ENCODE measurements at regions not wholly inside any gene's neighbourhood (a gene's known extent, or its start where the extent isn't known, plus 50 kb on each side); places are given as distances from the start of the nearest gene placed in this dataset.

GRCh38 chr15:69861331-69862171 is 236.2 kb downstream of the TLE3 start:
- no peaks in the 10 kb centered on the region for H3K79me2 ChIP-seq (ENCODE audit: control insufficient read depth, insufficient read depth, low read length)
- no peak overlapping the region for H3K27ac ChIP-seq (ENCODE audit: control insufficient read depth, insufficient read depth, low read length)
- H3K27me3 ChIP-seq (ENCODE audit: control insufficient read depth, extremely low read depth, insufficient read depth, low read length) = peaks cover 16% of the 10 kb centered on the region
- no peak overlapping the region for H3K4me3 ChIP-seq (ENCODE audit: control insufficient read depth in 2 of 3, extremely low read depth in 1 of 3, insufficient read depth in 2 of 3, low read depth in 1 of 3, low read length in 3 of 3)
- H4K20me1 ChIP-seq (ENCODE audit: control insufficient read depth, extremely low read depth, insufficient read depth, low read length) = no peaks in the 10 kb centered on the region
- FAIRE-seq (no peak), DNase-seq (ENCODE audit: low read depth, low spot score) (no peak)
- H3K9ac ChIP-seq (ENCODE audit: control insufficient read depth, extremely low read depth, insufficient read depth, low read length) = no peak overlapping the region
- H3K9me1 ChIP-seq (ENCODE audit: control insufficient read depth, extremely low read depth, insufficient read depth, low read length) = no peaks in the 10 kb centered on the region
- dilution Hi-C loops (cut with MboI; ENCODE audit: extremely low pct_ligation_motif_present, low sequenced_read_pairs) = no loop called here
- TF ChIP-seq CTCF (optimal IDR thresholded peaks at IDR 0.05 in 1 of 3, IDR thresholded peaks at IDR 0.05 in 1 of 3, conservative IDR thresholded peaks at IDR 0.05 in 1 of 3; ENCODE audit: extremely low read depth in 1 of 3, insufficient read depth in 2 of 3, low read length in 3 of 3) (no peak), EZH2 (IDR thresholded peaks at IDR 0.05; ENCODE audit: low read length) (no peak)
- H2AFZ ChIP-seq (ENCODE audit: control insufficient read depth, low read length) = no peak overlapping the region
- H3K36me3 ChIP-seq (ENCODE audit: control insufficient read depth in 2 of 2, extremely low read depth in 1 of 2, insufficient read depth in 2 of 2, low read length in 2 of 2) = no peaks in the 10 kb centered on the region
- no peak overlapping the region for H3K4me2 ChIP-seq (ENCODE audit: control insufficient read depth, extremely low read depth, insufficient read depth, low read depth, low read length)
- H3K4me1 ChIP-seq (ENCODE audit: control insufficient read depth, extremely low read depth, insufficient read depth, low read length) = no peaks in the 10 kb centered on the region
- H3K9me3 ChIP-seq (ENCODE audit: control insufficient read depth, low read depth, low read length) = no peaks in the 10 kb centered on the region

DNA sequence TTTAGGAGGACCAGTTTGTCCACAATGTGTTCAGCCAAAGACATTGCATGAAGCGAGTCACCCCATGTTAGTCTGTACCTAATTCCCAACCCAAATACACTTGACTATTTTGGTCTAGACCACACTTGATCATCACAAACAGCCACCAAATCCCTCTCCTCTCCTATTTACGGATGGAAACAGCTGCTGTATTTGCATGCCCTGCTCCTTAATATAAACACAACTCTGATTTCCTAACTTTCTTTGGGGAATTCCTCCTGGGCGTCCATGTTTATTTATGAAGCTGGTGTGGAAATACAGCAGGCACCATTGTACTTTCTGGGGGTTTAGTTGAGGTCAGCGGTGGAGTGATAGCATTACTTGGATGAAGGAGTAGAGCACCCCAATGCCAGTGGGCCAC is 235.2 kb downstream of the TLE3 start:
- Histone ChIP-seq H3K4me1 (ENCODE audit: control insufficient read depth, extremely low read depth, insufficient read depth, low read length) (no peaks in the 10 kb centered on the region), H3K9ac (ENCODE audit: control insufficient read depth, extremely low read depth, insufficient read depth, low read length) (no peak overlapping the region), H3K27ac (ENCODE audit: control insufficient read depth, insufficient read depth, low read length) (no peak overlapping the region), H3K79me2 (ENCODE audit: control insufficient read depth, insufficient read depth, low read length) (no peaks in the 10 kb centered on the region), H3K4me3 (ENCODE audit: control insufficient read depth in 2 of 3, extremely low read depth in 1 of 3, insufficient read depth in 2 of 3, low read depth in 1 of 3, low read length in 3 of 3) (no peak overlapping the region), H3K4me2 (ENCODE audit: control insufficient read depth, extremely low read depth, insufficient read depth, low read depth, low read length) (no peak overlapping the region), H3K36me3 (ENCODE audit: control insufficient read depth in 2 of 2, extremely low read depth in 1 of 2, insufficient read depth in 2 of 2, low read length in 2 of 2) (no peaks in the 10 kb centered on the region), H4K20me1 (ENCODE audit: control insufficient read depth, extremely low read depth, insufficient read depth, low read length) (no peaks in the 10 kb centered on the region), H3K9me1 (ENCODE audit: control insufficient read depth, extremely low read depth, insufficient read depth, low read length) (no peaks in the 10 kb centered on the region), H2AFZ (ENCODE audit: control insufficient read depth, low read length) (no peak overlapping the region), H3K9me3 (ENCODE audit: control insufficient read depth, low read depth, low read length) (no peaks in the 10 kb centered on the region), H3K27me3 (ENCODE audit: control insufficient read depth, extremely low read depth, insufficient read depth, low read length) (peaks cover 16% of the 10 kb centered on the region)
- DNase-seq (ENCODE audit: low read depth, low spot score) (no peak), FAIRE-seq (no peak)
- TF ChIP-seq EZH2 (IDR thresholded peaks at IDR 0.05; ENCODE audit: low read length) = no peak
- no peak for TF ChIP-seq CTCF (optimal IDR thresholded peaks at IDR 0.05 in 1 of 3, IDR thresholded peaks at IDR 0.05 in 1 of 3, conservative IDR thresholded peaks at IDR 0.05 in 1 of 3; ENCODE audit: extremely low read depth in 1 of 3, insufficient read depth in 2 of 3, low read length in 3 of 3)
- dilution Hi-C loops (cut with MboI; ENCODE audit: extremely low pct_ligation_motif_present, low sequenced_read_pairs) = no loop called here

Data from keratinocyte (primary cell).